ENCODE measurements at regions not wholly inside any gene's neighbourhood (a gene's known extent, or its start where the extent isn't known, plus 50 kb on each side); places are given as distances from the start of the nearest gene placed in this dataset.
A peak's percentile ranks its signal among the peaks of the same experiment; 100 is the strongest.
"Not testable (repeated sequence)": the region's sequence is repeated elsewhere in the genome, so short reads cannot be mapped to it uniquely, and the experiment has no call there.

- no peak for DNase-seq (ENCODE audit: low read depth in 4 of 4, low spot score in 3 of 4)
Observed at GRCh38 chr4:178010596-178010995, 568.4 kb upstream of the AGA start.

- DNase-seq (ENCODE audit: low read depth in 4 of 4, low spot score in 3 of 4) = not testable (repeated sequence)
Observed at GRCh38 chr4:178015046-178015445, 572.8 kb upstream of the AGA start.

- DNase-seq (ENCODE audit: low read depth in 4 of 4, low spot score in 3 of 4) = no peak
Observed at GRCh38 chr4:178026999-178027398, 584.8 kb upstream of the AGA start.

- no peak for DNase-seq (ENCODE audit: low read depth in 4 of 4, low spot score in 3 of 4)
Observed at GRCh38 chr4:178027796-178028195, 585.6 kb upstream of the AGA start.

GRCh38 chr4:178028481-178028880 lies 586.2 kb upstream of the AGA start:
- no peak for DNase-seq (ENCODE audit: low read depth in 4 of 4, low spot score in 3 of 4)

- no peak for DNase-seq (ENCODE audit: low read depth in 4 of 4, low spot score in 3 of 4)
Observed at GRCh38 chr4:178037459-178038214, 595.4 kb upstream of the AGA start.

- DNase-seq (ENCODE audit: low read depth in 4 of 4, low spot score in 3 of 4) = no peak
Observed at GRCh38 chr4:178056996-178057395, 614.8 kb upstream of the AGA start.

GRCh38 chr4:178063568-178063967 lies 621.3 kb upstream of the AGA start:
- no peak for DNase-seq (ENCODE audit: low read depth in 4 of 4, low spot score in 3 of 4)

- no peak for DNase-seq (ENCODE audit: low read depth in 4 of 4, low spot score in 3 of 4)
Observed at GRCh38 chr4:178066338-178066941, 624.2 kb upstream of the AGA start.

GRCh38 chr4:178068136-178068535 lies 625.9 kb upstream of the AGA start:
- no peak for DNase-seq (ENCODE audit: low read depth in 4 of 4, low spot score in 3 of 4)

- no peak for DNase-seq (ENCODE audit: low read depth in 4 of 4, low spot score in 3 of 4)
Observed at GRCh38 chr4:178070163-178070562, 627.9 kb upstream of the AGA start.

GRCh38 chr4:178080312-178080711 lies 638.1 kb upstream of the AGA start:
- DNase-seq (ENCODE audit: low read depth in 4 of 4, low spot score in 3 of 4) = no peak

GRCh38 chr4:178081176-178081575 lies 638.9 kb upstream of the AGA start:
- DNase-seq (ENCODE audit: low read depth in 4 of 4, low spot score in 3 of 4) = no peak

- DNase-seq (ENCODE audit: low read depth in 4 of 4, low spot score in 3 of 4) = no peak
Observed at GRCh38 chr4:178081896-178082295, 639.7 kb upstream of the AGA start.

- no peak for DNase-seq (ENCODE audit: low read depth in 4 of 4, low spot score in 3 of 4)
Observed at GRCh38 chr4:178082906-178083305, 640.7 kb upstream of the AGA start.

GRCh38 chr4:178083968-178084367 lies 641.7 kb upstream of the AGA start:
- DNase-seq (ENCODE audit: low read depth in 4 of 4, low spot score in 3 of 4) = no peak

- peak in 1 of 4 donors; percentile 2 for DNase-seq (ENCODE audit: low read depth in 4 of 4, low spot score in 3 of 4)
Observed at GRCh38 chr4:178086320-178086719, 644.1 kb upstream of the AGA start.

GRCh38 chr4:178090640-178091411 lies 648.6 kb upstream of the AGA start:
- no peak for DNase-seq (ENCODE audit: low read depth in 4 of 4, low spot score in 3 of 4)

GRCh38 chr4:178102139-178102538 lies 659.9 kb upstream of the AGA start:
- no peak for DNase-seq (ENCODE audit: low read depth in 4 of 4, low spot score in 3 of 4)

- no peak for DNase-seq (ENCODE audit: low read depth in 4 of 4, low spot score in 3 of 4)
Observed at GRCh38 chr4:178105242-178105641, 663.0 kb upstream of the AGA start.

- no peak for DNase-seq (ENCODE audit: low read depth in 4 of 4, low spot score in 3 of 4)
Observed at GRCh38 chr4:178136736-178137345, 694.6 kb upstream of the AGA start.
